IPS DF 4.7 (cell line): ENCODE measurements at regions not wholly inside any gene's neighbourhood (a gene's known extent, or its start where the extent isn't known, plus 50 kb on each side); places are given as distances from the start of the nearest gene placed in this dataset.

ENCODE experiments used
- DNase-seq: peaks from one replicate; pipeline ENCODE4 v3.0.0-alpha.2; 2013; ENCODE audit warnings: low spot score; ENCODE audit errors: extremely low read depth

GRCh38 chr3:18778094-18778493 is 353.0 kb upstream of the SATB1 start:
- DNase-seq: no peak

GRCh38 chr3:18775501-18775900 is 350.4 kb upstream of the SATB1 start:
- DNase-seq: no peak

GRCh38 chr3:18774319-18775088 is 349.4 kb upstream of the SATB1 start:
- DNase-seq: no peak

- no peak for DNase-seq
Measured at GRCh38 chr3:18772699-18773305, 347.7 kb upstream of the SATB1 start.

GRCh38 chr3:18771931-18772330 is 346.8 kb upstream of the SATB1 start:
- DNase-seq: no peak

GRCh38 chr3:18770800-18771199 is 345.7 kb upstream of the SATB1 start:
- no peak for DNase-seq

- no peak for DNase-seq
Measured at GRCh38 chr3:18767756-18768303, 342.7 kb upstream of the SATB1 start.

- no peak for DNase-seq
Measured at GRCh38 chr3:18766974-18767373, 341.8 kb upstream of the SATB1 start.

GRCh38 chr3:18765662-18766061 is 340.5 kb upstream of the SATB1 start:
- no peak for DNase-seq

- DNase-seq: no peak
Measured at GRCh38 chr3:18765161-18765560, 340.0 kb upstream of the SATB1 start.

- DNase-seq: no peak
Measured at GRCh38 chr3:18761530-18761929, 336.4 kb upstream of the SATB1 start.

- peak; percentile 93 for DNase-seq
Measured at GRCh38 chr3:18758047-18758704, 333.0 kb upstream of the SATB1 start.

- DNase-seq: no peak
Measured at GRCh38 chr3:18757476-18757875, 332.3 kb upstream of the SATB1 start.

GRCh38 chr3:18752273-18752934 is 327.3 kb upstream of the SATB1 start:
- no peak for DNase-seq

GRCh38 chr3:18751514-18751913 is 326.4 kb upstream of the SATB1 start:
- no peak for DNase-seq

GRCh38 chr3:18747383-18747782 is 322.2 kb upstream of the SATB1 start:
- no peak for DNase-seq

GRCh38 chr3:18745472-18745871 is 320.3 kb upstream of the SATB1 start:
- DNase-seq: no peak

- DNase-seq: no peak
Measured at GRCh38 chr3:18744472-18744871, 319.3 kb upstream of the SATB1 start.

GRCh38 chr3:18743761-18744160 is 318.6 kb upstream of the SATB1 start:
- DNase-seq: no peak

- DNase-seq: no peak
Measured at GRCh38 chr3:18740631-18741583, 315.8 kb upstream of the SATB1 start.

GRCh38 chr3:18739099-18739433 is 313.9 kb upstream of the SATB1 start:
- DNase-seq: no peak
